HepG2 (cell line): ENCODE measurements at regions not wholly inside any gene's neighbourhood (a gene's known extent, or its start where the extent isn't known, plus 50 kb on each side); places are given as distances from the start of the nearest gene placed in this dataset.

ENCODE experiments used
- ATAC-seq: fragments of 200-7000 bp; cut with Tn5 transposase; 3 replicates; pipeline ENCODE4 v1.9.1; 2020; ENCODE audit warnings: mild to moderate bottlenecking, moderate library complexity
- BruUV-seq: library from RNA; stranded (reverse); fragments of 400-500 nt; replicated peaks from 2 replicates; lab custom pipeline; 2021; lab: Mats Ljungman, UMichigan
- CTCF ChIA-PET: fragments of 300-600 bp; formaldehyde crosslinking; extraction: SDS; loops from one replicate; lab custom pipeline; 2021; ENCODE audit warnings: low total read pairs, inconsistent platforms, low intra/inter-chr PET ratio; lab: Yijun Ruan, JAX
- POLR2A ChIA-PET: fragments of 350-600 bp; sonication (Branson Sonifier 250); formaldehyde crosslinking; loops from one replicate; lab custom pipeline; 2020; ENCODE audit warnings: antibody characterized with exemption, inconsistent platforms; lab: Yijun Ruan, JAX
- DNase-seq: peaks from one replicate; pipeline ENCODE4 v3.0.0-alpha.2; 2015; ENCODE audit warnings: low spot score
- FAIRE-seq: peaks from 3 replicates; lab custom pipeline; 2011; peaks lifted over from hg19 to GRCh38; lab: Jason Lieb, UNC
- H2AFZ ChIP-seq: one replicate; pipeline ENCODE4 v1.6.1; 2011; ENCODE audit warnings: low read length, inconsistent platforms
- H3K27ac ChIP-seq: fragments of 300-600 bp; 3 replicates; pipeline ENCODE4 v1.8.0; 2011; ENCODE audit warnings: mixed run types, mild to moderate bottlenecking, mixed read lengths, low read length, inconsistent platforms; ENCODE audit not compliant: insufficient read depth; ENCODE audit errors: extremely low read length
- H3K27me3 ChIP-seq, 2 experiments: fragments of 200-600 bp in 1 of 2; 2 replicates in 1 of 2; 3 replicates in 1 of 2; pipeline versions ENCODE4 v1.6.0 to v1.8.0; 2011; ENCODE audit warnings: low read length in 2 of 2, mild to moderate bottlenecking in 2 of 2, moderate library complexity in 2 of 2, inconsistent platforms in 1 of 2; ENCODE audit not compliant: insufficient read depth in 2 of 2, control insufficient read depth in 1 of 2
- H3K36me3 ChIP-seq, 2 experiments: fragments of 200-600 bp in 1 of 2; replicated peaks in 1 of 2; 2 replicates in 1 of 2; 3 replicates in 1 of 2; pipeline versions ENCODE4 v1.5.1 to v1.8.0; 2011; ENCODE audit warnings: low read length in 2 of 2, inconsistent platforms in 1 of 2; ENCODE audit not compliant: insufficient read depth in 2 of 2, control insufficient read depth in 1 of 2
- H3K4me1 ChIP-seq: 2 replicates; pipeline ENCODE4 v1.5.1; 2012; ENCODE audit warnings: low read length, inconsistent platforms; ENCODE audit not compliant: insufficient read depth
- H3K4me2 ChIP-seq: 2 replicates; pipeline ENCODE4 v1.6.0; 2011; ENCODE audit warnings: low read depth, low read length, inconsistent platforms
- H3K4me3 ChIP-seq, 3 experiments: fragments of 200-600 bp in 1 of 3; sonication (generic), shearing (Covaris generic) in 1 of 3; replicated peaks in 1 of 3; 2 replicates each; pipeline ENCODE4 v1.5.1; 2011 to 2016; ENCODE audit warnings: low read length in 3 of 3, inconsistent platforms in 2 of 3, low read depth in 2 of 3, mild to moderate bottlenecking in 2 of 3, control low read depth in 1 of 3, mixed read lengths in 1 of 3; ENCODE audit not compliant: insufficient read depth in 1 of 3
- H3K79me2 ChIP-seq: one replicate; pipeline ENCODE4 v1.6.1; 2011; ENCODE audit warnings: low read length, inconsistent platforms; ENCODE audit not compliant: insufficient read depth
- H3K9ac ChIP-seq: 2 replicates; pipeline ENCODE4 v1.6.0; 2011; ENCODE audit warnings: mild to moderate bottlenecking, low read depth, low read length, inconsistent platforms; ENCODE audit not compliant: insufficient read depth
- H3K9me3 ChIP-seq: 2 replicates; pipeline ENCODE4 v1.5.1; 2012; ENCODE audit warnings: mild to moderate bottlenecking, low read length
- H4K20me1 ChIP-seq: 2 replicates; pipeline ENCODE4 v1.6.0; 2011; ENCODE audit warnings: inconsistent platforms, mild to moderate bottlenecking, low read length, moderate library complexity; ENCODE audit not compliant: insufficient read depth
- AGO2 ChIP-seq: fragments of 200-400 bp; formaldehyde crosslinking; optimal IDR thresholded peaks from 2 replicates; pipeline ENCODE3; 2017; ENCODE audit warnings: mild to moderate bottlenecking, low read depth, low read length, moderate library complexity
- BRCA1 ChIP-seq: sonication (generic); formaldehyde crosslinking; IDR thresholded peaks from 2 replicates; pipeline ENCODE4 v1.4.0; 2020; ENCODE audit warnings: missing genetic modification reagents
- BRD4 ChIP-seq: sonication (generic); formaldehyde crosslinking; IDR thresholded peaks from 2 replicates; pipeline ENCODE4 v1.4.0; 2020; ENCODE audit warnings: missing genetic modification reagents
- SAFB2 ChIP-seq: sonication (generic); formaldehyde crosslinking; IDR thresholded peaks from 2 replicates; pipeline ENCODE4 v1.5.1; 2020; ENCODE audit warnings: missing genetic modification reagents, low read depth, mild to moderate bottlenecking, borderline replicate concordance
- SMAD9 ChIP-seq: sonication (generic); formaldehyde crosslinking; IDR thresholded peaks from 2 replicates; pipeline ENCODE4 v1.5.1; 2020; ENCODE audit warnings: mild to moderate bottlenecking, missing genetic modification reagents
- SMYD3 ChIP-seq: sonication (generic); formaldehyde crosslinking; IDR thresholded peaks from 2 replicates; pipeline ENCODE4 v1.8.1; 2023; ENCODE audit warnings: mild to moderate bottlenecking, missing genetic modification reagents
- TEAD3 ChIP-seq: optimal IDR thresholded peaks from 2 replicates; pipeline ENCODE3; 2016; ENCODE audit warnings: borderline replicate concordance
- THAP7 ChIP-seq: sonication (generic); formaldehyde crosslinking; IDR thresholded peaks from 2 replicates; pipeline ENCODE4 v1.8.1; 2023; ENCODE audit warnings: mild to moderate bottlenecking, missing genetic modification reagents
- TOPORS ChIP-seq: sonication (generic); formaldehyde crosslinking; IDR thresholded peaks from 2 replicates; pipeline ENCODE4 v1.8.0; 2023; ENCODE audit warnings: mild to moderate bottlenecking, missing genetic modification reagents
- ZMYM4 ChIP-seq: sonication (generic); formaldehyde crosslinking; IDR thresholded peaks from 2 replicates; pipeline ENCODE4 v1.8.1; 2023; ENCODE audit warnings: mild to moderate bottlenecking, missing genetic modification reagents
- ZNF24 ChIP-seq: fragments of 450-650 bp; IDR thresholded peaks from 2 replicates; pipeline ENCODE4 v1.6.1; 2017; ENCODE audit warnings: antibody characterized with exemption, mild to moderate bottlenecking
- ZNF335 ChIP-seq: sonication (generic); formaldehyde crosslinking; IDR thresholded peaks from 2 replicates; pipeline ENCODE4 v1.4.0; 2020; ENCODE audit warnings: missing genetic modification reagents
- ZNF775 ChIP-seq: sonication (generic); formaldehyde crosslinking; IDR thresholded peaks from 2 replicates; pipeline ENCODE4 v1.4.0; 2020; ENCODE audit warnings: missing genetic modification reagents, mild to moderate bottlenecking, moderate library complexity, borderline replicate concordance
- ZUFSP ChIP-seq: sonication (generic); formaldehyde crosslinking; IDR thresholded peaks from 2 replicates; pipeline ENCODE4 v1.9.0; 2021; ENCODE audit warnings: missing genetic modification reagents, mild to moderate bottlenecking, borderline replicate concordance
- WGBS: methylation state at CpG from one replicate; pipeline ENCODE4 v1.1.6; 2017; ENCODE audit warnings: low lambda C conversion rate; 5-methylcytosine and 5-hydroxymethylcytosine counted together
- in situ Hi-C: cut with HindIII; loops from 2 replicates; pipeline ENCODE4 v1.10.0; 2017; ENCODE audit warnings: low pct_unique_long_range_greater_than_20kb; ENCODE audit not compliant: extremely low pct_ligation_motif_present
- intact Hi-C: fragments of 100-400 bp; cut with micrococcal nuclease; formaldehyde crosslinking; loops from one replicate; pipeline ENCODE4 v1.10.0; 2022; ENCODE audit not compliant: unreplicated experiment
- TF ChIP-seq, protein P1 (sequence below): sonication (generic); formaldehyde crosslinking; IDR thresholded peaks from 2 replicates; pipeline ENCODE4 v1.5.0; 2020; ENCODE audit warnings: mild to moderate bottlenecking, missing genetic modification reagents
- TF ChIP-seq, protein P2 (sequence below): sonication (generic); formaldehyde crosslinking; IDR thresholded peaks from 2 replicates; pipeline ENCODE4 v1.4.0; 2020; ENCODE audit warnings: low read depth, mild to moderate bottlenecking, missing genetic modification reagents

- BruUV-seq = no TSS peak
These were observed 98.2 kb upstream of the PRR5 start for GRCh38 chr22:44603767-44604166.

More at GRCh38 chr22:44603767-44604166, 98.2 kb upstream of the PRR5 start:
- Histone ChIP-seq H3K79me2 (no peaks in the 10 kb centered on the region), H4K20me1 (no peaks in the 10 kb centered on the region), H2AFZ (no peak overlapping the region), H3K9ac (no peak overlapping the region), H3K4me2 (no peak overlapping the region), H3K9me3 (no peaks in the 10 kb centered on the region), H3K4me3 (no peak overlapping the region), H3K4me1 (no peaks in the 10 kb centered on the region), H3K27ac (no peak overlapping the region), H3K27me3 (peaks cover 5 to 48% of the 10 kb centered on the region in 2 experiments; a peak in 4 of 5 replicates), H3K36me3 (no peaks in the 10 kb centered on the region)
- ChIA-PET CTCF (no interaction called here), POLR2A (no interaction called here)
- WGBS = 32% methylated on average over 4 of the region's 11 CpGs
- no peak for DNase-seq
- ATAC-seq = no peak
- TF ChIP-seq TOPORS (CRISPR knock-in tag) (no peak), AGO2 (no peak), ZMYM4 (no peak), SMAD9 (CRISPR knock-in tag) (no peak), BRD4 (no peak), THAP7 (CRISPR knock-in tag) (no peak), ZNF24 (no peak), SAFB2 (CRISPR knock-in tag) (no peak), ZNF335 (CRISPR knock-in tag) (no peak), ZNF775 (CRISPR knock-in tag) (no peak), BRCA1 (no peak), TEAD3 (CRISPR knock-in tag) (no peak), ZUFSP (no peak), SMYD3 (no peak)
- TF ChIP-seq, protein P1, sequence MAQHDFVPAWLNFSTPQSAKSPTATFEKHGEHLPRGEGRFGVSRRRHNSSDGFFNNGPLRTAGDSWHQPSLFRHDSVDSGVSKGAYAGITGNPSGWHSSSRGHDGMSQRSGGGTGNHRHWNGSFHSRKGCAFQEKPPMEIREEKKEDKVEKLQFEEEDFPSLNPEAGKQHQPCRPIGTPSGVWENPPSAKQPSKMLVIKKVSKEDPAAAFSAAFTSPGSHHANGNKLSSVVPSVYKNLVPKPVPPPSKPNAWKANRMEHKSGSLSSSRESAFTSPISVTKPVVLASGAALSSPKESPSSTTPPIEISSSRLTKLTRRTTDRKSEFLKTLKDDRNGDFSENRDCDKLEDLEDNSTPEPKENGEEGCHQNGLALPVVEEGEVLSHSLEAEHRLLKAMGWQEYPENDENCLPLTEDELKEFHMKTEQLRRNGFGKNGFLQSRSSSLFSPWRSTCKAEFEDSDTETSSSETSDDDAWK (CRISPR knock-in tag) = no peak
- TF ChIP-seq, protein P2, sequence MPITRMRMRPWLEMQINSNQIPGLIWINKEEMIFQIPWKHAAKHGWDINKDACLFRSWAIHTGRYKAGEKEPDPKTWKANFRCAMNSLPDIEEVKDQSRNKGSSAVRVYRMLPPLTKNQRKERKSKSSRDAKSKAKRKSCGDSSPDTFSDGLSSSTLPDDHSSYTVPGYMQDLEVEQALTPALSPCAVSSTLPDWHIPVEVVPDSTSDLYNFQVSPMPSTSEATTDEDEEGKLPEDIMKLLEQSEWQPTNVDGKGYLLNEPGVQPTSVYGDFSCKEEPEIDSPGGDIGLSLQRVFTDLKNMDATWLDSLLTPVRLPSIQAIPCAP = no peak
- intact Hi-C loops (no loop called here), in situ Hi-C loops (no loop called here)
- no peak for FAIRE-seq
